ENCODE measurements at regions not wholly inside any gene's neighbourhood (a gene's known extent, or its start where the extent isn't known, plus 50 kb on each side); places are given as distances from the start of the nearest gene placed in this dataset.

- H3K27ac ChIP-seq: no peak overlapping the region
- WGBS, 5 donors: 83 to 96% (median 90%) methylated on average over 5 of the region's 5 CpGs
- intact Hi-C loops (cut with DNase I; ENCODE audit: low total_unique reads): no loop called here
- H3K36me3 ChIP-seq: no peaks in the 10 kb centered on the region
- no peaks in the 10 kb centered on the region for H3K27me3 ChIP-seq (replicated peaks in 1 of 7)
- H3K9me3 ChIP-seq: no peaks in the 10 kb centered on the region
- H3K4me3 ChIP-seq: no peak overlapping the region
- no peak for DNase-seq
- TF ChIP-seq POLR2A (IDR thresholded peaks at IDR 0.05): no peak
- no peak for TF ChIP-seq CTCF (IDR thresholded peaks at IDR 0.05 in 8 of 11, conservative IDR thresholded peaks at IDR 0.05 in 3 of 11)
- no peak for TF ChIP-seq POLR2AphosphoS5 (IDR thresholded peaks at IDR 0.05)
- H3K4me1 ChIP-seq: peaks cover 0 to 6% (median 0%) of the 10 kb centered on the region in 6 donors
Measured at GRCh38 chr2:45124456-45124855, 115.2 kb upstream of the SIX2 start.

GRCh38 chr2:45123521-45124191 lies 114.4 kb upstream of the SIX2 start:
- Histone ChIP-seq H3K27ac (no peak overlapping the region), H3K36me3 (no peaks in the 10 kb centered on the region), H3K27me3 (replicated peaks in 1 of 7) (no peaks in the 10 kb centered on the region), H3K9me3 (no peaks in the 10 kb centered on the region), H3K4me3 (no peak overlapping the region), H3K4me1 (no peaks in the 10 kb centered on the region)
- TF ChIP-seq POLR2A (IDR thresholded peaks at IDR 0.05): no peak
- TF ChIP-seq POLR2AphosphoS5 (IDR thresholded peaks at IDR 0.05): no peak
- no peak for TF ChIP-seq CTCF (IDR thresholded peaks at IDR 0.05 in 8 of 11, conservative IDR thresholded peaks at IDR 0.05 in 3 of 11)
- 71 to 95% (median 86%) methylated on average over 6 of the region's 6 CpGs for WGBS, 5 donors
- intact Hi-C loops (cut with DNase I; ENCODE audit: low total_unique reads): no loop called here
- no peak for DNase-seq

DNA sequence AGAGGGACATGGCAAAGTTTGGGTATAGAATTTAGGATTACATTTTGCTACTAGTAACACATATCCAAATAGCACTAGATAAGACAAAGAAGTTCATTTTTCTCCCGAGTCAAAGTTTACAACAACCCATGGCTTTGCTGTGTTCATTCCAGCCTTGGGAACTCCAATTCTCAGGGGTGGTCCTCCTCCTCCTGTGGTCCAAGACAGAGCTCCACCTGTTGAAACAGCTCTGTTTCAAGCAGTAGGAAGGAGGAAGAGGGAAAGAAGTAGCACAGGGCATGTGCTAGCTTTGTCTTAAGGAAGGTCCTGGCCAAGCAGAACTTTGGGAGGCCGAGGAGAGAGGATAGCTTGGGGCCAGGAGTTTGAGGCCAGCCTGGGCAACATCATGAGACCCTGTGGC lies 113.8 kb upstream of the SIX2 start:
- no peak for TF ChIP-seq POLR2A (IDR thresholded peaks at IDR 0.05)
- TF ChIP-seq POLR2AphosphoS5 (IDR thresholded peaks at IDR 0.05): no peak
- no peak for TF ChIP-seq CTCF (IDR thresholded peaks at IDR 0.05 in 8 of 11, conservative IDR thresholded peaks at IDR 0.05 in 3 of 11)
- no peaks in the 10 kb centered on the region for H3K4me1 ChIP-seq
- H3K9me3 ChIP-seq: no peaks in the 10 kb centered on the region
- no peak overlapping the region for H3K27ac ChIP-seq
- no peak overlapping the region for H3K4me3 ChIP-seq
- no peaks in the 10 kb centered on the region for H3K27me3 ChIP-seq (replicated peaks in 1 of 7)
- intact Hi-C loops (cut with DNase I; ENCODE audit: low total_unique reads): no loop called here
- no peak for DNase-seq
- no peaks in the 10 kb centered on the region for H3K36me3 ChIP-seq
- WGBS, 5 donors: 81 to 94% (median 85%) methylated on average over 2 of the region's 2 CpGs

DNA sequence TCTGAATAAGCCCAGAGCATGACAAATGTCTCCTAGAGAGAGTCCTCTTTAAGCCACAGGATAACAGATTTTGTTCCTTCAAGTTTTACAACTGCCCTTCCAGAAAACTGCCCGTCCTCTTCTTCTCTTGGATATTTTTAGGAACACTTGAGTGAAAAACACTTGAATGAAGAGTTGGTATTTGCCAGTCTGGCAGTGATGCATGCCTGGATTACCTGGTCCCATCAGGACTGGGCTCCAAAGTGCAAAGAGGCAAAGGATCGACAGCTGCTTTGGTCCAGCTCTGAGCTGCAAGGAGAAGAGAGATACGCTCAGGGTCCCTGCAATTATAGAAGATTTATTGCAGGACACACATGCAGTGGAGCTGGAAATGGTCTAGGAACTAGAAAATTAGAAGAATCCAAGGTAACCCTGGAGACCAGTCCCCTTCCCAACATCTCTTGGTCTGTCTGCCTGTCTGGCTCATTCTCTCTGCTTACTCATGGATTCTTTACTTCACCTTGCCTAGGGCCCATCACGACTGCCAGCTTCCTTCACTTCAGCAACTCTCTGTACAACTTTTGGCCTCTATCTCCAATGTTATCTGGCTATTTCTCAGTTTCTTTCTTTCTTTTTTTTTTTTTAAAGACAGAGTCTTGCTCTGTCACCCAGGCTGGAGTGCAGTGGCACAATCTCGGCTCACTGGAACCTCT lies 112.1 kb upstream of the SIX2 start:
- WGBS, 5 donors: 73 to 86% (median 78%) methylated on average over 5 of the region's 5 CpGs
- H3K4me3 ChIP-seq: no peak overlapping the region
- intact Hi-C loops (cut with DNase I; ENCODE audit: low total_unique reads): no loop called here
- no peak for DNase-seq
- no peaks in the 10 kb centered on the region for H3K4me1 ChIP-seq
- no peaks in the 10 kb centered on the region for H3K36me3 ChIP-seq
- no peaks in the 10 kb centered on the region for H3K9me3 ChIP-seq
- H3K27me3 ChIP-seq (replicated peaks in 1 of 7): no peaks in the 10 kb centered on the region
- no peak overlapping the region for H3K27ac ChIP-seq
- TF ChIP-seq POLR2A (IDR thresholded peaks at IDR 0.05) (no peak), POLR2AphosphoS5 (IDR thresholded peaks at IDR 0.05) (no peak), CTCF (IDR thresholded peaks at IDR 0.05 in 8 of 11, conservative IDR thresholded peaks at IDR 0.05 in 3 of 11) (no peak)

Measured in spleen (tissue), 11 donors.